Calu3 (cell line): ENCODE measurements at regions not wholly inside any gene's neighbourhood (a gene's known extent, or its start where the extent isn't known, plus 50 kb on each side); places are given as distances from the start of the nearest gene placed in this dataset.

Experiments used
- BruUV-seq: library from RNA; stranded (reverse); fragments of 400-500 nt; replicated peaks from 2 replicates; lab custom pipeline; 2021; lab: Mats Ljungman, UMichigan
- CTCF ChIA-PET: fragments of 300-600 bp; sonication (Branson Sonifier 250); formaldehyde crosslinking; loops from one replicate; lab custom pipeline; 2022; ENCODE audit warnings: antibody characterized with exemption; lab: Charles Lee
- DNase-seq: peaks from one replicate; pipeline ENCODE4 v3.0.0; 2022
- H3K27ac Mint-ChIP-seq: one replicate; pipeline ENCODE4 v1.8.0; 2022; ENCODE audit warnings: mixed read lengths; ENCODE audit not compliant: unreplicated experiment
- H3K27me3 Mint-ChIP-seq: one replicate; pipeline ENCODE4 v1.8.0; 2022; ENCODE audit warnings: mixed read lengths; ENCODE audit not compliant: unreplicated experiment
- H3K36me3 Mint-ChIP-seq: one replicate; pipeline ENCODE4 v1.8.0; 2022; ENCODE audit warnings: mild to moderate bottlenecking, moderate library complexity, mixed read lengths; ENCODE audit not compliant: insufficient read depth, unreplicated experiment
- H3K4me1 Mint-ChIP-seq: one replicate; pipeline ENCODE4 v1.8.0; 2022; ENCODE audit warnings: mild to moderate bottlenecking, low read depth, mixed read lengths; ENCODE audit not compliant: unreplicated experiment
- H3K4me3 Mint-ChIP-seq: one replicate; pipeline ENCODE4 v1.8.0; 2022; ENCODE audit warnings: mild to moderate bottlenecking, low read depth, moderate library complexity, mixed read lengths; ENCODE audit not compliant: unreplicated experiment
- H3K9me3 Mint-ChIP-seq: one replicate; pipeline ENCODE4 v1.8.0; 2022; ENCODE audit warnings: low read depth, mixed read lengths; ENCODE audit not compliant: unreplicated experiment
- CTCF ChIP-seq: fragments of 200-600 bp; IDR thresholded peaks from one replicate; pipeline ENCODE4 v1.8.0; 2022; ENCODE audit warnings: antibody characterized with exemption; ENCODE audit not compliant: unreplicated experiment
- intact Hi-C: fragments of 100-400 bp; cut with micrococcal nuclease; formaldehyde crosslinking; loops from one replicate; pipeline ENCODE4 v1.10.0; 2022; ENCODE audit not compliant: unreplicated experiment

DNA sequence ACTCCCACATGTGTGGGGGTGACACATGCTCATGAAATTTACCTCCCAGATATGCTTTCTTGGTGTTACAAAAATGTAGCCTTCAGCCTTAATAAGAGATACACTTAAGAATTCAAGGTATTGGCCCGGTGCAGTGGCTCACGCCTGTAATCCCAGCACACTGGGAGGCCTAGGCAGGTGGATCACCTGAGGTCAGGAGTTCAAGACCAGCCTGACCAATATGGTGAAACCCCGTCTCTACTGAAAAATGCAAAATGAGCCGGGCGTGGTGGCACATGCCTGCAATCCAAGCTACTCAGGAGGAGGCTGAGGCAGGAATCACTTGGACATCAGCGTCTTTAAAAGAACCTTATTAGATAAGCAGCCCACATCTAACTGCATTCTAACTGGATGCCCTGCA lies 614.3 kb upstream of the CDH4 start:
- no peaks in the 10 kb centered on the region for H3K4me1 Mint-ChIP-seq
- CTCF ChIA-PET, result no interaction called here
- BruUV-seq, result no TSS peak
- H3K4me3 Mint-ChIP-seq, result no peak overlapping the region
- H3K27me3 Mint-ChIP-seq, result no peaks in the 10 kb centered on the region
- TF ChIP-seq CTCF, result no peak
- H3K27ac Mint-ChIP-seq, result no peak overlapping the region
- no peak for DNase-seq
- no peaks in the 10 kb centered on the region for H3K36me3 Mint-ChIP-seq
- intact Hi-C loops, result no loop called here
- peaks cover 8% of the 10 kb centered on the region for H3K9me3 Mint-ChIP-seq

- H3K4me3 Mint-ChIP-seq, result no peak overlapping the region
- CTCF ChIA-PET, result no interaction called here
- H3K36me3 Mint-ChIP-seq, result no peaks in the 10 kb centered on the region
- H3K27me3 Mint-ChIP-seq, result no peaks in the 10 kb centered on the region
- no peak for TF ChIP-seq CTCF
- no TSS peak for BruUV-seq
- H3K27ac Mint-ChIP-seq, result no peak overlapping the region
- peaks cover 8% of the 10 kb centered on the region for H3K9me3 Mint-ChIP-seq
- no peaks in the 10 kb centered on the region for H3K4me1 Mint-ChIP-seq
- intact Hi-C loops, result no loop called here
- no peak for DNase-seq
Measured at GRCh38 chr20:60638430-60639098, 613.5 kb upstream of the CDH4 start.

DNA sequence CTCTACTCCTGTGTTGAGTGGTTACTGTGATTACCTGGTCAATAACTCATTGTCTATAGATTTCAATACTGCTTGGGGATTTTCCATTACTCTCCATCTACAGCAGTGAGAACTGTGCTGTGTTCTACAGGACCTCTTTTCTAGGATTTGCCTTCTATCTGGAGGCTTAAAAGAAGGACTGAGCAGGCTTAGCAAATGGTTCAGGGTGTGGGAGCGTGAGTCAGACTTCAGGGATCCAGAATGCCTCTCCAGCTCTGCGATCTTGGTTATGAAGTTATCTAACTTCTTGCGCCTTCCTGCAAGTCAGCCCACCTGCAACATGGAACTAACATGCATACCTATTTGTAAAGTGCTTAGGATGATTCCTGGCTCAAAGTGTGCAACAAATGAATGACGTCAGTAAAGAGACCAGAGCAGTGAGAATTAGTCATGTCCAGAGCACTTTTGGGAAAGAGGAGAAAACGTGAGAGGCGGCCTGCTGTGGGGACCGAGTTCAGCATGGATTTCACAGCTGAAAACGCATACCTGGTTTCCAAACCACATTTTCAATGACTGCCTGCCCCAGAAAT lies 610.1 kb upstream of the CDH4 start:
- CTCF ChIA-PET, result no interaction called here
- TF ChIP-seq CTCF, result no peak
- no peak for DNase-seq
- Mint-ChIP-seq H3K36me3 (no peaks in the 10 kb centered on the region), H3K27me3 (no peaks in the 10 kb centered on the region), H3K27ac (no peak overlapping the region), H3K9me3 (peaks cover 3% of the 10 kb centered on the region), H3K4me3 (no peak overlapping the region), H3K4me1 (no peaks in the 10 kb centered on the region)
- intact Hi-C loops, result no loop called here
- no TSS peak for BruUV-seq

DNA sequence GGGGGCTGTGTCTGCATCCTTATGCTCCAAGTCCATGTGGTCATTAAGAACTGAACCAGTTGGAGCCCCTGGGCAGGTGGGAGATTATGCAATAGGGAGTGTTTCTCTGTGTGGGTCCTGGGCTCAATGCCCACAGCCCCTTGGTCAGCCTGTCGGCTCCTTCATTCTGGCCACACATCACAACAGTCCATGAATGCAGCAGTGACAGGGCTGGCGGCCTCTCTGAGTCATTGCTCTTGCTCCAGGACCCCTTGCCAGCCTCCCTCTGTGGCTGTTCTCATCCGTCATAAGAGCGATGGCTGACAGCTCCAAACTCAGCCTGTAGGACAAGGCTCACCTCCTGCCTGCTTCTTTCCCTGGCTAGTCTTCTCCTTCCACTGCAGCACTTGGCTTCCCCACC lies 609.5 kb upstream of the CDH4 start:
- BruUV-seq, result no TSS peak
- CTCF ChIA-PET, result no interaction called here

More for the DNA sequence above, 609.5 kb upstream of the CDH4 start:
- no peak overlapping the region for H3K4me3 Mint-ChIP-seq
- no peaks in the 10 kb centered on the region for H3K4me1 Mint-ChIP-seq
- H3K9me3 Mint-ChIP-seq, result peaks cover 3% of the 10 kb centered on the region
- DNase-seq, result no peak
- H3K27me3 Mint-ChIP-seq, result no peaks in the 10 kb centered on the region
- intact Hi-C loops, result no loop called here
- no peak for TF ChIP-seq CTCF
- H3K36me3 Mint-ChIP-seq, result no peaks in the 10 kb centered on the region
- H3K27ac Mint-ChIP-seq, result no peak overlapping the region
